ENCODE measurements at regions not wholly inside any gene's neighbourhood (a gene's known extent, or its start where the extent isn't known, plus 50 kb on each side); places are given as distances from the start of the nearest gene placed in this dataset.

DNA sequence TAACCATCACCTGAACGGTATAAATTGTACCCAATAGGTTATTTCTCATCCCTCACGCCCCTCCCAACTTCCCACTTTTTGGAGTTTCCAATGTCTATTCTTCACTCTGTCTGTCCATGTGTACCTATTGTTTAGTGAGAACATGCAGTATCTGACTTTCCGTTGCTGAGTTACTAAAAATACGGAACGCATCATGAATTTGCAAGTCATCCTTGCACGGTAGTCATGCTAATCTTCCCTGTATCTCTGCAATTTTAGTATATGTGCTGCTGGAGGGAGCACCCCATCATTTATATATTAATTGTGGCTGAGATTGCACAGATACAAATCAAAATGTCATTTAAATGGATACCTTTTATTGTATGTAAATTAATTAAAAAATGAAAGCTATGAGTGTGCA, 75.7 kb upstream of the SFMBT2 start:
- TF ChIP-seq, protein P1, sequence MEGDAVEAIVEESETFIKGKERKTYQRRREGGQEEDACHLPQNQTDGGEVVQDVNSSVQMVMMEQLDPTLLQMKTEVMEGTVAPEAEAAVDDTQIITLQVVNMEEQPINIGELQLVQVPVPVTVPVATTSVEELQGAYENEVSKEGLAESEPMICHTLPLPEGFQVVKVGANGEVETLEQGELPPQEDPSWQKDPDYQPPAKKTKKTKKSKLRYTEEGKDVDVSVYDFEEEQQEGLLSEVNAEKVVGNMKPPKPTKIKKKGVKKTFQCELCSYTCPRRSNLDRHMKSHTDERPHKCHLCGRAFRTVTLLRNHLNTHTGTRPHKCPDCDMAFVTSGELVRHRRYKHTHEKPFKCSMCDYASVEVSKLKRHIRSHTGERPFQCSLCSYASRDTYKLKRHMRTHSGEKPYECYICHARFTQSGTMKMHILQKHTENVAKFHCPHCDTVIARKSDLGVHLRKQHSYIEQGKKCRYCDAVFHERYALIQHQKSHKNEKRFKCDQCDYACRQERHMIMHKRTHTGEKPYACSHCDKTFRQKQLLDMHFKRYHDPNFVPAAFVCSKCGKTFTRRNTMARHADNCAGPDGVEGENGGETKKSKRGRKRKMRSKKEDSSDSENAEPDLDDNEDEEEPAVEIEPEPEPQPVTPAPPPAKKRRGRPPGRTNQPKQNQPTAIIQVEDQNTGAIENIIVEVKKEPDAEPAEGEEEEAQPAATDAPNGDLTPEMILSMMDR (IDR thresholded peaks at IDR 0.05; ENCODE audit: low read depth, low read length, missing control alignments): no peak
- no peak for DNase-seq
- Histone ChIP-seq H3K27ac (no peak overlapping the region), H3K36me3 (replicated peaks) (no peaks in the 10 kb centered on the region), H3K4me3 (ENCODE audit: low read depth, low read length) (no peak overlapping the region), H3K27me3 (replicated peaks) (no peaks in the 10 kb centered on the region)
- in situ Hi-C loops (cut with HindIII; ENCODE audit: low pct_ligation_motif_present, low sequenced_read_pairs): no loop called here

DNA sequence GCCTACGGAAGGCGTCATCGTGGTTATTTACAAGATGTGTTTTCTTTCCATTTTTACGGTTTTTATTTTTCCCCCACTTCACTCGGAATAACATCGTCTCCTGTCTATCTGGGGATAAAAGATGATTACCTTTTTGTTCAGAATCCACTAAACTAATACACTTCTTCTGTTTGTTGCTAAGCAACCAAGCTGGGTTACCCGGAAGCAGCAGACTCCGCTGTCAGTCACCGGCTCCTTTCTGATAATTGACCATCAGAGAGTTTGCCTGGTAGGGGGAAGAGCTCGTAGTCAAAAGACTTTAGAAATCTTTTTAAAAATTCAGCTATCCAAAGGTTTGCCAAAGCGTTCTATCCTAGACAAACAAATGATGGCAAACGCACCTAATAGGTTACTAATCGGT, 75.0 kb upstream of the SFMBT2 start:
- no peaks in the 10 kb centered on the region for H3K36me3 ChIP-seq (replicated peaks)
- no peak overlapping the region for H3K27ac ChIP-seq
- TF ChIP-seq, protein P1 (IDR thresholded peaks at IDR 0.05; ENCODE audit: low read depth, low read length, missing control alignments): no peak
- DNase-seq: no peak
- in situ Hi-C loops (cut with HindIII; ENCODE audit: low pct_ligation_motif_present, low sequenced_read_pairs): no loop called here
- H3K27me3 ChIP-seq (replicated peaks): no peaks in the 10 kb centered on the region
- no peak overlapping the region for H3K4me3 ChIP-seq (ENCODE audit: low read depth, low read length)

DNA sequence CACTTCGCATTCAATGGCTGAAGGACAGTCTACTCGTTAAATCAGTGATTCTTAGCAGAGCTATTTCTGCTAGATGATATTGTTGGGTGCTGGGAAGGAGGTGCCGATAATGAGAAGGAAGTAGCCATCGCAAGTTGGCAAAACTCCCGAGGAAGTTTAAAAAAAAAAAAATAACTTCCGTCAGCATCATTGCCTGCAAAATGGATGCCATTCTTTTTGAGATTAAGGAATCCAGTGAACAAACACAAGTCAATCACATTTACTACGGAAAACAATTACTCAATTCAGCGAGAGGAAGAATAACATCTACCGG, 74.4 kb upstream of the SFMBT2 start:
- H3K36me3 ChIP-seq (replicated peaks): no peaks in the 10 kb centered on the region
- no peak overlapping the region for H3K27ac ChIP-seq
- no peak overlapping the region for H3K4me3 ChIP-seq (ENCODE audit: low read depth, low read length)
- DNase-seq: no peak
- no peaks in the 10 kb centered on the region for H3K27me3 ChIP-seq (replicated peaks)
- in situ Hi-C loops (cut with HindIII; ENCODE audit: low pct_ligation_motif_present, low sequenced_read_pairs): no loop called here
- TF ChIP-seq, protein P1 (IDR thresholded peaks at IDR 0.05; ENCODE audit: low read depth, low read length, missing control alignments): no peak

DNA sequence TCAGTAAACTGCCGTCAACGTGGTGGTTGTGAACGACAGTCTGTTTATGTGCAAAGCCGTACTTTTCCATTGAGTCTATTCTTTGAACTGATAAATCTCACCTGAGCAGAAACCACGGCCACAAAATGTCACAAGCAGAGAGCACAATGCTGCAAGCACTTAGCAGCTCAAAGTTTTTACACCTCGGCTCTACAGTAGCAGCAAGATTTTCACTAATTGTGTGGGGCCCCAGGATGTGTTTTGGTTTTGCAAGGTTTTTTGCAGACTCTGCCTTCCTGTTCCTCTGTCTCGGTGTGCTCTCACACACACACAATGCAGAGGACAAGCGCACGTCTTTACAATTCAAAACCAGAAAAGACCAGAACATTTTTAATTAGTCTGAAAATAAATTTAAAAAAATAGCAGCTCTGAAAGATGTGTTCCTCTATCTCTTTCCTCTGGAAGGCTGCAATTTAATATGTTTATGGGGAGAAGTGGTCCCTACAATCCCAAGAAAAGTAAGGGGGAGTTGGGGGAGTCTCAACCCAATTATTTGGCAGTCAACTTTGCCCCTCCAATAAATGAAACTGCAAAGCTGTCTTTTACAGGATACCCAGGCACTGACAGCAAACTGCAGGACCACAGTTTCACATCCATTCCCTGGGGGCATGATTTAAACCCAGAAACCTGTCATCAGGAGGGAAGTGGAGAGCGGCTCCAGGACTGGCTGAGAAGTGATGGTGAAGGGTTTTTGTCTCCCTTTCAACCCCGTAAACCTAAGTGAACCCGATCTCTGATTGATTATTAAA, 73.8 kb upstream of the SFMBT2 start:
- TF ChIP-seq, protein P1 (IDR thresholded peaks at IDR 0.05; ENCODE audit: low read depth, low read length, missing control alignments): no peak
- Histone ChIP-seq H3K4me3 (ENCODE audit: low read depth, low read length) (no peak overlapping the region), H3K27ac (no peak overlapping the region), H3K36me3 (replicated peaks) (no peaks in the 10 kb centered on the region), H3K27me3 (replicated peaks) (no peaks in the 10 kb centered on the region)
- no peak for DNase-seq
- in situ Hi-C loops (cut with HindIII; ENCODE audit: low pct_ligation_motif_present, low sequenced_read_pairs): no loop called here

DNA sequence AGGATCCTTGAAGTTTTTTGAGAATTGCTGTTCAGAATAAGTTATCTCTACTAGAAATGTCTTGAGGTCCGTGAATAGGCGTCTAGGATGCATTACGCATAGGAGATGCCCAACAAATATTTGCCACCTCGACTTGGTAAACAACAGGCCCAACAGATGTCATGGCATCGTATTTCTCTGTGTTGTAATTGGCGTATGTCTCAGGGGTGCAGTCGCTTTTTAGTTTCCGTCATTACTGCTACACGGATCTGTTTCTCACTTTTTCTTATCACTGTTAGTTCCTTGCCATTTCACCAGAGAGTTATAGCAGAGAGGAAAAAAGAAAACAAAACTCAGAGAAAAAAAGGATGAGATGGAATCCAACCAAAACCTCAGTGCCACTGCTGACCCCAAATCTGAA, 73.0 kb upstream of the SFMBT2 start:
- Histone ChIP-seq H3K27ac (no peak overlapping the region), H3K27me3 (replicated peaks) (no peaks in the 10 kb centered on the region), H3K36me3 (replicated peaks) (no peaks in the 10 kb centered on the region), H3K4me3 (ENCODE audit: low read depth, low read length) (no peak overlapping the region)
- no peak for DNase-seq
- TF ChIP-seq, protein P1 (IDR thresholded peaks at IDR 0.05; ENCODE audit: low read depth, low read length, missing control alignments): no peak
- in situ Hi-C loops (cut with HindIII; ENCODE audit: low pct_ligation_motif_present, low sequenced_read_pairs): no loop called here

DNA sequence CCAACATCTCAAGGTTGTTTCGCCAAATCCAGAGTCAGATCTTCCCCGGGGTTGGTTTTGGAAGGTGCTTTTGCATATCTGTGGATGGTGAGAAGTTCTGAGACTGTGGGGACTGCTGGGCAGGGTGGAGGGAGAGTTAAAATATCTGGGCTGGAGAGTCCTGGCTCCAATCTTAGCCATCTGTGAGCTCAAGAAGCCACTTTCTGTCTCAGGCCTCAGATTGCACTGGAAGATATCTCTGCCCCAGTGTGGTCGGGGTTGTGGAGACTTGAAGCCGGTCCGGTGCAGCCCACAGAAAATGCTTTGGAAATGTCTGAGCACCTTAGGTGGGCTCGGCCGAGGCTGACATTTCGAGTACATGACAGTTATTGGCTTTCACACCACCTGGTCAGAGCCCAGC, 72.2 kb upstream of the SFMBT2 start:
- H3K27ac ChIP-seq: no peak overlapping the region

More for the DNA sequence above, 72.2 kb upstream of the SFMBT2 start:
- TF ChIP-seq, protein P1 (IDR thresholded peaks at IDR 0.05; ENCODE audit: low read depth, low read length, missing control alignments): no peak
- in situ Hi-C loops (cut with HindIII; ENCODE audit: low pct_ligation_motif_present, low sequenced_read_pairs): no loop called here
- no peak for DNase-seq
- H3K27me3 ChIP-seq (replicated peaks): no peaks in the 10 kb centered on the region
- H3K36me3 ChIP-seq (replicated peaks): no peaks in the 10 kb centered on the region
- no peak overlapping the region for H3K4me3 ChIP-seq (ENCODE audit: low read depth, low read length)
